SK-N-SH treated with all-trans-retinoic acid at 6 μM for 48 hours (cell line): ENCODE measurements at regions not wholly inside any gene's neighbourhood (a gene's known extent, or its start where the extent isn't known, plus 50 kb on each side); places are given as distances from the start of the nearest gene placed in this dataset.
"Not testable (repeated sequence)": the region's sequence is repeated elsewhere in the genome, so short reads cannot be mapped to it uniquely, and the experiment has no call there.

Source experiments
- ATAC-seq: fragments of 200-7000 bp; cut with Tn5 transposase; 3 replicates; pipeline ENCODE4 v1.9.1; 2020; ENCODE audit warnings: mild to moderate bottlenecking, moderate library complexity
- ARNTL ChIP-seq: fragments of 450-650 bp; formaldehyde crosslinking; IDR thresholded peaks from 2 replicates; pipeline ENCODE4 v1.5.0; 2020; ENCODE audit warnings: low read depth, mild to moderate bottlenecking, moderate library complexity, borderline replicate concordance
- BACH2 ChIP-seq: fragments of 250-450 bp; sonication (Bioruptor Pico); IDR thresholded peaks from 2 replicates; pipeline ENCODE4 v1.9.0; 2021; ENCODE audit warnings: mild to moderate bottlenecking, borderline replicate concordance
- ESRRG ChIP-seq: fragments of 250-450 bp; sonication (Bioruptor Pico); IDR thresholded peaks from 2 replicates; pipeline ENCODE4 v1.6.1; 2021; ENCODE audit warnings: mild to moderate bottlenecking
- GLIS3 ChIP-seq: fragments of 250-450 bp; sonication (Bioruptor Pico); IDR thresholded peaks from 2 replicates; pipeline ENCODE4 v1.5.0; 2020; ENCODE audit warnings: mild to moderate bottlenecking, moderate library complexity
- ISL1 ChIP-seq: fragments of 250-450 bp; sonication (Bioruptor Pico); IDR thresholded peaks from 2 replicates; pipeline ENCODE4 v2.1.2; 2022; ENCODE audit warnings: mild to moderate bottlenecking, moderate library complexity
- OSR1 ChIP-seq: fragments of 250-450 bp; sonication (Bioruptor Pico); IDR thresholded peaks from 2 replicates; pipeline ENCODE4 v1.8.0; 2022; ENCODE audit warnings: moderate library complexity, mild to moderate bottlenecking, inconsistent platforms
- PPARA ChIP-seq: fragments of 250-450 bp; sonication (Bioruptor Pico); IDR thresholded peaks from 2 replicates; pipeline ENCODE4 v1.5.0; 2020; ENCODE audit warnings: mild to moderate bottlenecking, borderline replicate concordance
- RARB ChIP-seq: fragments of 250-450 bp; sonication (Bioruptor Pico); IDR thresholded peaks from 2 replicates; pipeline ENCODE4 v1.8.0; 2021; ENCODE audit warnings: mild to moderate bottlenecking, moderate library complexity
- SNAI2 ChIP-seq: fragments of 250-450 bp; sonication (Bioruptor Pico); IDR thresholded peaks from 2 replicates; pipeline ENCODE4 v1.5.0; 2020; ENCODE audit warnings: mild to moderate bottlenecking, moderate library complexity
- TCF4 ChIP-seq: fragments of 250-450 bp; sonication (Bioruptor Pico); IDR thresholded peaks from 2 replicates; pipeline ENCODE4 v1.8.0; 2021; ENCODE audit warnings: mild to moderate bottlenecking, moderate library complexity, borderline replicate concordance
- TOX ChIP-seq: fragments of 250-450 bp; sonication (Bioruptor Pico); IDR thresholded peaks from 2 replicates; pipeline ENCODE4 v1.8.0; 2021; ENCODE audit warnings: mild to moderate bottlenecking, moderate library complexity, borderline replicate concordance
- ZC3H10 ChIP-seq: fragments of 250-450 bp; sonication (Bioruptor Pico); IDR thresholded peaks from 2 replicates; pipeline ENCODE4 v1.5.1; 2021; ENCODE audit warnings: mild to moderate bottlenecking, moderate library complexity
- ZFP30 ChIP-seq: fragments of 450-650 bp; formaldehyde crosslinking; IDR thresholded peaks from 2 replicates; pipeline ENCODE4 v1.5.0; 2022; ENCODE audit warnings: mild to moderate bottlenecking, moderate library complexity
- ZNF565 ChIP-seq: fragments of 450-650 bp; formaldehyde crosslinking; conservative IDR thresholded peaks from 2 replicates; pipeline ENCODE4 v1.5.0; 2020; ENCODE audit warnings: low read depth, mild to moderate bottlenecking, moderate library complexity
- ZNF70 ChIP-seq: fragments of 450-650 bp; formaldehyde crosslinking; IDR thresholded peaks from 2 replicates; pipeline ENCODE4 v1.5.0; 2020; ENCODE audit warnings: mild to moderate bottlenecking, moderate library complexity
- TF ChIP-seq, protein P1 (sequence below): fragments of 250-450 bp; sonication (Bioruptor Pico); IDR thresholded peaks from 2 replicates; pipeline ENCODE4 v1.5.1; 2021; ENCODE audit warnings: mild to moderate bottlenecking, moderate library complexity
- TF ChIP-seq, protein P2 (sequence below): fragments of 250-450 bp; sonication (Bioruptor Pico); IDR thresholded peaks from 2 replicates; pipeline ENCODE4 v1.8.0; 2020; ENCODE audit warnings: mild to moderate bottlenecking, moderate library complexity, borderline replicate concordance
- TF ChIP-seq, protein P3 (sequence below): fragments of 250-450 bp; sonication (Bioruptor Pico); IDR thresholded peaks from 2 replicates; pipeline ENCODE4 v1.5.1; 2020; ENCODE audit warnings: low read depth, mild to moderate bottlenecking, moderate library complexity
- TF ChIP-seq, protein P4 (sequence below): fragments of 250-450 bp; sonication (Bioruptor Pico); IDR thresholded peaks from 2 replicates; pipeline ENCODE4 v1.8.0; 2021; ENCODE audit warnings: low read depth, mild to moderate bottlenecking, moderate library complexity, borderline replicate concordance
- TF ChIP-seq, protein P5 (sequence below): fragments of 250-450 bp; sonication (Bioruptor Pico); IDR thresholded peaks from 2 replicates; pipeline ENCODE4 v1.5.0; 2020; ENCODE audit warnings: mild to moderate bottlenecking, moderate library complexity

DNA sequence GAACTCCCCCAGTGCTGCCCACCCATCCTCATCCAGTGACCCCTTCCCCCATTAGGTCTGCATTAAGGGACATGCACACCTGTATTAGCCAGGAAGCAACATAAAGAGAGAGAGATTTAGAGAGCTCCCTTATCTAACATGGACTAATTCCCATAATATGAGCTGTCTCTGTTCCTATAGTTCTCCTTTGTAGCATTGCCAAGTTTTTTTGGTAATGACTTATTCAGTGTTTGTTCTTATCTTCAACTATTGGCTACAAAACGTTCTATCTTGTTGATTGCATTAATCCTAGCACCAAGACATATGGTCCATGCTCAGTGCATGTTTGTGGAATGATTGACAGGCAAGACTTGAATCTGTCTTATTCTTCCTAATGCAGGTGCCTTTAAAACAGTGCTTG, 264.0 kb downstream of the ADGRL2 start:
- ATAC-seq, result no peak
- TF ChIP-seq, protein P1, sequence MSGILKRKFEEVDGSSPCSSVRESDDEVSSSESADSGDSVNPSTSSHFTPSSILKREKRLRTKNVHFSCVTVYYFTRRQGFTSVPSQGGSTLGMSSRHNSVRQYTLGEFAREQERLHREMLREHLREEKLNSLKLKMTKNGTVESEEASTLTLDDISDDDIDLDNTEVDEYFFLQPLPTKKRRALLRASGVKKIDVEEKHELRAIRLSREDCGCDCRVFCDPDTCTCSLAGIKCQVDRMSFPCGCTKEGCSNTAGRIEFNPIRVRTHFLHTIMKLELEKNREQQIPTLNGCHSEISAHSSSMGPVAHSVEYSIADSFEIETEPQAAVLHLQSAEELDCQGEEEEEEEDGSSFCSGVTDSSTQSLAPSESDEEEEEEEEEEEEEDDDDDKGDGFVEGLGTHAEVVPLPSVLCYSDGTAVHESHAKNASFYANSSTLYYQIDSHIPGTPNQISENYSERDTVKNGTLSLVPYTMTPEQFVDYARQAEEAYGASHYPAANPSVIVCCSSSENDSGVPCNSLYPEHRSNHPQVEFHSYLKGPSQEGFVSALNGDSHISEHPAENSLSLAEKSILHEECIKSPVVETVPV (CRISPR knock-in tag), result no peak
- TF ChIP-seq TOX (CRISPR knock-in tag), result no peak
- no peak for TF ChIP-seq ZC3H10 (CRISPR knock-in tag)
- no peak for TF ChIP-seq ZNF70 (CRISPR knock-in tag)
- no peak for TF ChIP-seq ZFP30 (CRISPR knock-in tag)
- TF ChIP-seq, protein P2, sequence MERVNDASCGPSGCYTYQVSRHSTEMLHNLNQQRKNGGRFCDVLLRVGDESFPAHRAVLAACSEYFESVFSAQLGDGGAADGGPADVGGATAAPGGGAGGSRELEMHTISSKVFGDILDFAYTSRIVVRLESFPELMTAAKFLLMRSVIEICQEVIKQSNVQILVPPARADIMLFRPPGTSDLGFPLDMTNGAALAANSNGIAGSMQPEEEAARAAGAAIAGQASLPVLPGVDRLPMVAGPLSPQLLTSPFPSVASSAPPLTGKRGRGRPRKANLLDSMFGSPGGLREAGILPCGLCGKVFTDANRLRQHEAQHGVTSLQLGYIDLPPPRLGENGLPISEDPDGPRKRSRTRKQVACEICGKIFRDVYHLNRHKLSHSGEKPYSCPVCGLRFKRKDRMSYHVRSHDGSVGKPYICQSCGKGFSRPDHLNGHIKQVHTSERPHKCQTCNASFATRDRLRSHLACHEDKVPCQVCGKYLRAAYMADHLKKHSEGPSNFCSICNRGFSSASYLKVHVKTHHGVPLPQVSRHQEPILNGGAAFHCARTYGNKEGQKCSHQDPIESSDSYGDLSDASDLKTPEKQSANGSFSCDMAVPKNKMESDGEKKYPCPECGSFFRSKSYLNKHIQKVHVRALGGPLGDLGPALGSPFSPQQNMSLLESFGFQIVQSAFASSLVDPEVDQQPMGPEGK (CRISPR knock-in tag), result no peak
- no peak for TF ChIP-seq ESRRG (CRISPR knock-in tag)
- TF ChIP-seq, protein P3, sequence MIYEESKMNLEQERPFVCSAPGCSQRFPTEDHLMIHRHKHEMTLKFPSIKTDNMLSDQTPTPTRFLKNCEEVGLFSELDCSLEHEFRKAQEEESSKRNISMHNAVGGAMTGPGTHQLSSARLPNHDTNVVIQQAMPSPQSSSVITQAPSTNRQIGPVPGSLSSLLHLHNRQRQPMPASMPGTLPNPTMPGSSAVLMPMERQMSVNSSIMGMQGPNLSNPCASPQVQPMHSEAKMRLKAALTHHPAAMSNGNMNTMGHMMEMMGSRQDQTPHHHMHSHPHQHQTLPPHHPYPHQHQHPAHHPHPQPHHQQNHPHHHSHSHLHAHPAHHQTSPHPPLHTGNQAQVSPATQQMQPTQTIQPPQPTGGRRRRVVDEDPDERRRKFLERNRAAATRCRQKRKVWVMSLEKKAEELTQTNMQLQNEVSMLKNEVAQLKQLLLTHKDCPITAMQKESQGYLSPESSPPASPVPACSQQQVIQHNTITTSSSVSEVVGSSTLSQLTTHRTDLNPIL (CRISPR knock-in tag), result no peak
- TF ChIP-seq PPARA (CRISPR knock-in tag), result no peak
- TF ChIP-seq ARNTL (CRISPR knock-in tag), result no peak
- TF ChIP-seq BACH2, result no peak
- no peak for TF ChIP-seq SNAI2 (CRISPR knock-in tag)

DNA sequence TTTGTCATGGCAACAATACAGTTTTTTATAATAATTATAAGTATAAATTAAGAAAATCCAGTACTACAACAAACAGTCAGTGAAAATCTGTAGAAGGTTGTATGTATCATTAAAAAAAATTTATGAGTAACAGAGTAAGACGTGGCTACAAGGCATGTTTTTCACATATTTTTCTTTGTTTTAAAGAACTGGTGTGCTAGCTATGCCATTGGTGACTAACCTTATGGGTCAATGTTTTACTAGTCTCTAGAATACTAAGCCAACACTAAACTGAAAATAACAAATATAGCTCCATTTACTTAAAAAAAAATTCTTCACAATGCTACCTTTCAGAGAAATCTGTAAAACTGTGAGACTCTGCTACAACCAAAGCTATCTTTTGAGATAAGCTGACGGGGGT, 261.5 kb downstream of the ADGRL2 start:
- no peak for ATAC-seq
- TF ChIP-seq ISL1 (CRISPR knock-in tag) (no peak), ARNTL (CRISPR knock-in tag) (no peak)

DNA sequence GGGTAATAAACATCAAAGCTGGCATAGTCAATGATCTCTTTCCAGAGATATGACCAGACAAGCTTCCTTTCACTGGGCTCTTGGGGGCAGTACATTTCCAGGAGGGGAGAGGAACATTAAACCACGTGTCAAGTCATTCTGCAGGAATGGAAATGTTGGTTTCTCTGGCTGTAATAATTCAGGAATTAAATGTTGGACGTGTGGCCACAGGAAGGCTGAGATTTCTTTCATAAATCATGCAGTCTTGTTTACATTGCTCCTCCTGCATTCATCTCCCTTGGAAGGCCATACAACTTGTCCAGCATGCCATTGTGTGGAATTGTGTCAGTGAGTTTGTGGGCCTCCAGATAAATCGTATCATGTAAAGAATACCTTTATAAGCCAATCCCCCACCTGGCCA, 259.2 kb downstream of the ADGRL2 start:
- no peak for ATAC-seq

DNA sequence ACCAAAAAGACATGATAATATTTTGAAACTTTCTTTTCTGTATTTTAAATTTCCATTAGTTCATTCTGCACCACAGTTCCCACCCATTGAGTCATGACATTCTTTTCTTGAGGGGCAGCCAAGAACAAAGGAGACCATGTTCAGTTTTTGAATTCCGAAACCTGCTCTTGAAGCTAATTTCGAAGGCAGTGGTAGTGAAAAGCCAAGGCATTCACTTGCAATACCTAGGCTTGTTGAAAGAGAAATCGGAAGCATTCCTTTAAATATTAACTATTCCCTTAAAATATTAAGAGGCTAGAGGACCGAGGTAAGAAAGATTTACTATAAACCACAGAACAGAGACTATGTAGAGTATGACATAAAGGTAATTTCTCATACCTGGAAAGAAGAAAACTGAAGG, 256.3 kb downstream of the ADGRL2 start:
- TF ChIP-seq GLIS3 (CRISPR knock-in tag) (no peak), ZFP30 (CRISPR knock-in tag) (no peak), ZC3H10 (CRISPR knock-in tag) (no peak), ZNF565 (CRISPR knock-in tag) (no peak), TCF4 (CRISPR knock-in tag) (no peak), ARNTL (CRISPR knock-in tag) (no peak), PPARA (CRISPR knock-in tag) (no peak), OSR1 (CRISPR knock-in tag) (no peak), ZNF70 (CRISPR knock-in tag) (no peak), ESRRG (CRISPR knock-in tag) (no peak)
- TF ChIP-seq, protein P4, sequence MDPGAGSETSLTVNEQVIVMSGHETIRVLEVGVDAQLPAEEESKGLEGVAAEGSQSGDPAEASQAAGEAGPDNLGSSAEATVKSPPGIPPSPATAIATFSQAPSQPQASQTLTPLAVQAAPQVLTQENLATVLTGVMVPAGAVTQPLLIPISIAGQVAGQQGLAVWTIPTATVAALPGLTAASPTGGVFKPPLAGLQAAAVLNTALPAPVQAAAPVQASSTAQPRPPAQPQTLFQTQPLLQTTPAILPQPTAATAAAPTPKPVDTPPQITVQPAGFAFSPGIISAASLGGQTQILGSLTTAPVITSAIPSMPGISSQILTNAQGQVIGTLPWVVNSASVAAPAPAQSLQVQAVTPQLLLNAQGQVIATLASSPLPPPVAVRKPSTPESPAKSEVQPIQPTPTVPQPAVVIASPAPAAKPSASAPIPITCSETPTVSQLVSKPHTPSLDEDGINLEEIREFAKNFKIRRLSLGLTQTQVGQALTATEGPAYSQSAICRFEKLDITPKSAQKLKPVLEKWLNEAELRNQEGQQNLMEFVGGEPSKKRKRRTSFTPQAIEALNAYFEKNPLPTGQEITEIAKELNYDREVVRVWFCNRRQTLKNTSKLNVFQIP, result no peak
- TF ChIP-seq, protein P5, sequence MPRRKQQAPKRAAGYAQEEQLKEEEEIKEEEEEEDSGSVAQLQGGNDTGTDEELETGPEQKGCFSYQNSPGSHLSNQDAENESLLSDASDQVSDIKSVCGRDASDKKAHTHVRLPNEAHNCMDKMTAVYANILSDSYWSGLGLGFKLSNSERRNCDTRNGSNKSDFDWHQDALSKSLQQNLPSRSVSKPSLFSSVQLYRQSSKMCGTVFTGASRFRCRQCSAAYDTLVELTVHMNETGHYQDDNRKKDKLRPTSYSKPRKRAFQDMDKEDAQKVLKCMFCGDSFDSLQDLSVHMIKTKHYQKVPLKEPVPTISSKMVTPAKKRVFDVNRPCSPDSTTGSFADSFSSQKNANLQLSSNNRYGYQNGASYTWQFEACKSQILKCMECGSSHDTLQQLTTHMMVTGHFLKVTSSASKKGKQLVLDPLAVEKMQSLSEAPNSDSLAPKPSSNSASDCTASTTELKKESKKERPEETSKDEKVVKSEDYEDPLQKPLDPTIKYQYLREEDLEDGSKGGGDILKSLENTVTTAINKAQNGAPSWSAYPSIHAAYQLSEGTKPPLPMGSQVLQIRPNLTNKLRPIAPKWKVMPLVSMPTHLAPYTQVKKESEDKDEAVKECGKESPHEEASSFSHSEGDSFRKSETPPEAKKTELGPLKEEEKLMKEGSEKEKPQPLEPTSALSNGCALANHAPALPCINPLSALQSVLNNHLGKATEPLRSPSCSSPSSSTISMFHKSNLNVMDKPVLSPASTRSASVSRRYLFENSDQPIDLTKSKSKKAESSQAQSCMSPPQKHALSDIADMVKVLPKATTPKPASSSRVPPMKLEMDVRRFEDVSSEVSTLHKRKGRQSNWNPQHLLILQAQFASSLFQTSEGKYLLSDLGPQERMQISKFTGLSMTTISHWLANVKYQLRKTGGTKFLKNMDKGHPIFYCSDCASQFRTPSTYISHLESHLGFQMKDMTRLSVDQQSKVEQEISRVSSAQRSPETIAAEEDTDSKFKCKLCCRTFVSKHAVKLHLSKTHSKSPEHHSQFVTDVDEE (CRISPR knock-in tag), result no peak
- TF ChIP-seq, protein P3 (CRISPR knock-in tag), result no peak
- TF ChIP-seq, protein P1 (CRISPR knock-in tag), result no peak
- TF ChIP-seq, protein P2 (CRISPR knock-in tag), result no peak
- no peak for ATAC-seq

More for the DNA sequence above, 259.2 kb downstream of the ADGRL2 start:
- TF ChIP-seq ZNF565 (CRISPR knock-in tag), result no peak
- no peak for TF ChIP-seq ZNF70 (CRISPR knock-in tag)
- TF ChIP-seq RARB (CRISPR knock-in tag), result no peak
- TF ChIP-seq SNAI2 (CRISPR knock-in tag), result no peak
- no peak for TF ChIP-seq TCF4 (CRISPR knock-in tag)

DNA sequence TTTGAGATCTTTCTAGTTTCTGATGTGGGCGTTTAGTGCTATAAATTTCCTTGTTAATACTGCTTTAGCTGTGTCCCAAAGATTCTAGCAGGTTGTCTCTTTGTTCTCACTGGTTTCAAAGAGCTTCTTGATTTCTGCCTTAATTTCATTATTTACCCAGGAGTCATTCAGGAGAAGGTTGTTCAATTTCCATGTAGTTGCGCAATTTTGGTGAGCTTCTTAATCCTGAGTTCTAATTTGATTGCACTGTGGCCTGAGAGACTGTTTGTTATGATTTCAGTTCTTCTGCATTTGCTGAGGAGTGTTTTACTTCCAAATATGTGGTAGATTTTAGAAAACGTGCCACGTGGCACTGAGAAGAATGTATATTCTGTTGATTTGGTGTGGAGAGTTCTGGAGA, 254.6 kb downstream of the ADGRL2 start:
- ATAC-seq, result not testable (repeated sequence)
